SK-N-SH treated with all-trans-retinoic acid at 6 μM for 48 hours (cell line): ENCODE measurements at regions not wholly inside any gene's neighbourhood (a gene's known extent, or its start where the extent isn't known, plus 50 kb on each side); places are given as distances from the start of the nearest gene placed in this dataset.

Experiments used
- ATAC-seq: fragments of 200-7000 bp; cut with Tn5 transposase; 3 replicates; pipeline ENCODE4 v1.9.1; 2020; ENCODE audit warnings: mild to moderate bottlenecking, moderate library complexity
- ARNTL ChIP-seq: fragments of 450-650 bp; formaldehyde crosslinking; IDR thresholded peaks from 2 replicates; pipeline ENCODE4 v1.5.0; 2020; ENCODE audit warnings: low read depth, mild to moderate bottlenecking, moderate library complexity, borderline replicate concordance
- BACH2 ChIP-seq: fragments of 250-450 bp; sonication (Bioruptor Pico); IDR thresholded peaks from 2 replicates; pipeline ENCODE4 v1.9.0; 2021; ENCODE audit warnings: mild to moderate bottlenecking, borderline replicate concordance
- CSDC2 ChIP-seq: fragments of 250-450 bp; sonication (Bioruptor Pico); IDR thresholded peaks from 2 replicates; pipeline ENCODE4 v1.5.0; 2020; ENCODE audit warnings: mild to moderate bottlenecking, moderate library complexity
- ESRRG ChIP-seq: fragments of 250-450 bp; sonication (Bioruptor Pico); IDR thresholded peaks from 2 replicates; pipeline ENCODE4 v1.6.1; 2021; ENCODE audit warnings: mild to moderate bottlenecking
- GLIS3 ChIP-seq: fragments of 250-450 bp; sonication (Bioruptor Pico); IDR thresholded peaks from 2 replicates; pipeline ENCODE4 v1.5.0; 2020; ENCODE audit warnings: mild to moderate bottlenecking, moderate library complexity
- ISL1 ChIP-seq: fragments of 250-450 bp; sonication (Bioruptor Pico); IDR thresholded peaks from 2 replicates; pipeline ENCODE4 v2.1.2; 2022; ENCODE audit warnings: mild to moderate bottlenecking, moderate library complexity
- OSR1 ChIP-seq: fragments of 250-450 bp; sonication (Bioruptor Pico); IDR thresholded peaks from 2 replicates; pipeline ENCODE4 v1.8.0; 2022; ENCODE audit warnings: moderate library complexity, mild to moderate bottlenecking, inconsistent platforms
- PPARA ChIP-seq: fragments of 250-450 bp; sonication (Bioruptor Pico); IDR thresholded peaks from 2 replicates; pipeline ENCODE4 v1.5.0; 2020; ENCODE audit warnings: mild to moderate bottlenecking, borderline replicate concordance
- RARB ChIP-seq: fragments of 250-450 bp; sonication (Bioruptor Pico); IDR thresholded peaks from 2 replicates; pipeline ENCODE4 v1.8.0; 2021; ENCODE audit warnings: mild to moderate bottlenecking, moderate library complexity
- SNAI2 ChIP-seq: fragments of 250-450 bp; sonication (Bioruptor Pico); IDR thresholded peaks from 2 replicates; pipeline ENCODE4 v1.5.0; 2020; ENCODE audit warnings: mild to moderate bottlenecking, moderate library complexity
- TCF4 ChIP-seq: fragments of 250-450 bp; sonication (Bioruptor Pico); IDR thresholded peaks from 2 replicates; pipeline ENCODE4 v1.8.0; 2021; ENCODE audit warnings: mild to moderate bottlenecking, moderate library complexity, borderline replicate concordance
- TOX ChIP-seq: fragments of 250-450 bp; sonication (Bioruptor Pico); IDR thresholded peaks from 2 replicates; pipeline ENCODE4 v1.8.0; 2021; ENCODE audit warnings: mild to moderate bottlenecking, moderate library complexity, borderline replicate concordance
- ZC3H10 ChIP-seq: fragments of 250-450 bp; sonication (Bioruptor Pico); IDR thresholded peaks from 2 replicates; pipeline ENCODE4 v1.5.1; 2021; ENCODE audit warnings: mild to moderate bottlenecking, moderate library complexity
- ZFP3 ChIP-seq: fragments of 250-450 bp; sonication (Bioruptor Pico); IDR thresholded peaks from 2 replicates; pipeline ENCODE4 v1.5.0; 2020; ENCODE audit warnings: mild to moderate bottlenecking, moderate library complexity
- ZFP30 ChIP-seq: fragments of 450-650 bp; formaldehyde crosslinking; IDR thresholded peaks from 2 replicates; pipeline ENCODE4 v1.5.0; 2022; ENCODE audit warnings: mild to moderate bottlenecking, moderate library complexity
- ZNF565 ChIP-seq: fragments of 450-650 bp; formaldehyde crosslinking; conservative IDR thresholded peaks from 2 replicates; pipeline ENCODE4 v1.5.0; 2020; ENCODE audit warnings: low read depth, mild to moderate bottlenecking, moderate library complexity
- ZNF70 ChIP-seq: fragments of 450-650 bp; formaldehyde crosslinking; IDR thresholded peaks from 2 replicates; pipeline ENCODE4 v1.5.0; 2020; ENCODE audit warnings: mild to moderate bottlenecking, moderate library complexity
- ZNF8 ChIP-seq: fragments of 450-650 bp; formaldehyde crosslinking; IDR thresholded peaks from 2 replicates; pipeline ENCODE4 v1.5.0; 2020; ENCODE audit warnings: mild to moderate bottlenecking, moderate library complexity
- TF ChIP-seq, protein P1 (sequence below): fragments of 250-450 bp; sonication (Bioruptor Pico); IDR thresholded peaks from 2 replicates; pipeline ENCODE4 v1.5.1; 2020; ENCODE audit warnings: low read depth, mild to moderate bottlenecking, moderate library complexity
- TF ChIP-seq, protein P2 (sequence below): fragments of 250-450 bp; sonication (Bioruptor Pico); IDR thresholded peaks from 2 replicates; pipeline ENCODE4 v1.5.1; 2021; ENCODE audit warnings: mild to moderate bottlenecking, moderate library complexity
- TF ChIP-seq, protein P3 (sequence below): fragments of 250-450 bp; sonication (Bioruptor Pico); IDR thresholded peaks from 2 replicates; pipeline ENCODE4 v1.8.0; 2021; ENCODE audit warnings: low read depth, mild to moderate bottlenecking, moderate library complexity, borderline replicate concordance
- TF ChIP-seq, protein P4 (sequence below): fragments of 250-450 bp; sonication (Bioruptor Pico); IDR thresholded peaks from 2 replicates; pipeline ENCODE4 v1.8.0; 2020; ENCODE audit warnings: mild to moderate bottlenecking, moderate library complexity, borderline replicate concordance
- TF ChIP-seq, protein P5 (sequence below): fragments of 250-450 bp; sonication (Bioruptor Pico); IDR thresholded peaks from 2 replicates; pipeline ENCODE4 v1.5.0; 2020; ENCODE audit warnings: mild to moderate bottlenecking, moderate library complexity

DNA sequence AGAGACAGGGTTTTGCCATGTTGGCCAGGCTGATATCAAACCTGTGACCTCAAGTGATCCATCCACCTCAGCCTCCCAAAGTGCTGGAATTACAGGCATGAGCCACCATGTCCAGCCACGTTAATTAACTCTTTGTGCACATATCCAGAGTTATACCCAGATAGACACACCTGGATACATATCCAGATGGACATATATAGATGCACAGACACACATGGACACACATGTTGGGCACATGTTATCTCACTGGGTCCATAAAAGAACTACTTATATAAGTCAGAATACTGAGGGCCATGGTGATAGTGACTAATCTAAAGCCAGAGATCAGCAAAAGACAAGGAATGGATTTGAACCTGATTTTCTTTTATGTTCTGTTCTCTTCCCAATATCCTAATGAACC is 158.6 kb downstream of the IRS1 start (continued):
- TF ChIP-seq, protein P1, sequence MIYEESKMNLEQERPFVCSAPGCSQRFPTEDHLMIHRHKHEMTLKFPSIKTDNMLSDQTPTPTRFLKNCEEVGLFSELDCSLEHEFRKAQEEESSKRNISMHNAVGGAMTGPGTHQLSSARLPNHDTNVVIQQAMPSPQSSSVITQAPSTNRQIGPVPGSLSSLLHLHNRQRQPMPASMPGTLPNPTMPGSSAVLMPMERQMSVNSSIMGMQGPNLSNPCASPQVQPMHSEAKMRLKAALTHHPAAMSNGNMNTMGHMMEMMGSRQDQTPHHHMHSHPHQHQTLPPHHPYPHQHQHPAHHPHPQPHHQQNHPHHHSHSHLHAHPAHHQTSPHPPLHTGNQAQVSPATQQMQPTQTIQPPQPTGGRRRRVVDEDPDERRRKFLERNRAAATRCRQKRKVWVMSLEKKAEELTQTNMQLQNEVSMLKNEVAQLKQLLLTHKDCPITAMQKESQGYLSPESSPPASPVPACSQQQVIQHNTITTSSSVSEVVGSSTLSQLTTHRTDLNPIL (CRISPR knock-in tag): no peak
- TF ChIP-seq PPARA (CRISPR knock-in tag): no peak
- TF ChIP-seq BACH2 (CRISPR knock-in tag): no peak
- TF ChIP-seq, protein P2, sequence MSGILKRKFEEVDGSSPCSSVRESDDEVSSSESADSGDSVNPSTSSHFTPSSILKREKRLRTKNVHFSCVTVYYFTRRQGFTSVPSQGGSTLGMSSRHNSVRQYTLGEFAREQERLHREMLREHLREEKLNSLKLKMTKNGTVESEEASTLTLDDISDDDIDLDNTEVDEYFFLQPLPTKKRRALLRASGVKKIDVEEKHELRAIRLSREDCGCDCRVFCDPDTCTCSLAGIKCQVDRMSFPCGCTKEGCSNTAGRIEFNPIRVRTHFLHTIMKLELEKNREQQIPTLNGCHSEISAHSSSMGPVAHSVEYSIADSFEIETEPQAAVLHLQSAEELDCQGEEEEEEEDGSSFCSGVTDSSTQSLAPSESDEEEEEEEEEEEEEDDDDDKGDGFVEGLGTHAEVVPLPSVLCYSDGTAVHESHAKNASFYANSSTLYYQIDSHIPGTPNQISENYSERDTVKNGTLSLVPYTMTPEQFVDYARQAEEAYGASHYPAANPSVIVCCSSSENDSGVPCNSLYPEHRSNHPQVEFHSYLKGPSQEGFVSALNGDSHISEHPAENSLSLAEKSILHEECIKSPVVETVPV: no peak
- no peak for TF ChIP-seq ZC3H10 (CRISPR knock-in tag)
- TF ChIP-seq TOX (CRISPR knock-in tag): no peak
- TF ChIP-seq TCF4: no peak
- TF ChIP-seq ZNF70 (CRISPR knock-in tag): no peak
- TF ChIP-seq ISL1 (CRISPR knock-in tag): no peak
- no peak for TF ChIP-seq ZFP30
- TF ChIP-seq, protein P3, sequence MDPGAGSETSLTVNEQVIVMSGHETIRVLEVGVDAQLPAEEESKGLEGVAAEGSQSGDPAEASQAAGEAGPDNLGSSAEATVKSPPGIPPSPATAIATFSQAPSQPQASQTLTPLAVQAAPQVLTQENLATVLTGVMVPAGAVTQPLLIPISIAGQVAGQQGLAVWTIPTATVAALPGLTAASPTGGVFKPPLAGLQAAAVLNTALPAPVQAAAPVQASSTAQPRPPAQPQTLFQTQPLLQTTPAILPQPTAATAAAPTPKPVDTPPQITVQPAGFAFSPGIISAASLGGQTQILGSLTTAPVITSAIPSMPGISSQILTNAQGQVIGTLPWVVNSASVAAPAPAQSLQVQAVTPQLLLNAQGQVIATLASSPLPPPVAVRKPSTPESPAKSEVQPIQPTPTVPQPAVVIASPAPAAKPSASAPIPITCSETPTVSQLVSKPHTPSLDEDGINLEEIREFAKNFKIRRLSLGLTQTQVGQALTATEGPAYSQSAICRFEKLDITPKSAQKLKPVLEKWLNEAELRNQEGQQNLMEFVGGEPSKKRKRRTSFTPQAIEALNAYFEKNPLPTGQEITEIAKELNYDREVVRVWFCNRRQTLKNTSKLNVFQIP: no peak

DNA sequence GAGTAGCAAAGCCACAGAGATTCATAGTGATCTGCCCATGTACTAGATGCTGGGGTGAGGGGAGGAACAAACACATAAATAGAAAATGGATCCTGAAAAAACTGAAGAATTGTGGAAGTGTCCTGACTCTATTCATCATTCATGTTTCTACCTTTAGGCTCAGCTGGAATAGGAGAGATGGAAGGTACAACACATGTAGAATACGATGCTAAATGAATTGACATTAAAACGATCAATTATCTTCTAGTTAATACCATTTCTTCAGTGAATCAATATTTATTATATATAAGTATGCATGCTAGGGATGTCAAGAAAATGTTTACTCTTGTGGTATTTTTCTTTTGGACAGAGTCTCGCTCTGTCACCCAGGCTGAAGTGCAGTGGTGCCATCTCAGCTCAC is 159.1 kb downstream of the IRS1 start:
- no peak for ATAC-seq
- TF ChIP-seq GLIS3 (CRISPR knock-in tag): no peak
- no peak for TF ChIP-seq BACH2 (CRISPR knock-in tag)
- TF ChIP-seq OSR1: no peak
- TF ChIP-seq ZNF8 (CRISPR knock-in tag): no peak
- no peak for TF ChIP-seq CSDC2 (CRISPR knock-in tag)

DNA sequence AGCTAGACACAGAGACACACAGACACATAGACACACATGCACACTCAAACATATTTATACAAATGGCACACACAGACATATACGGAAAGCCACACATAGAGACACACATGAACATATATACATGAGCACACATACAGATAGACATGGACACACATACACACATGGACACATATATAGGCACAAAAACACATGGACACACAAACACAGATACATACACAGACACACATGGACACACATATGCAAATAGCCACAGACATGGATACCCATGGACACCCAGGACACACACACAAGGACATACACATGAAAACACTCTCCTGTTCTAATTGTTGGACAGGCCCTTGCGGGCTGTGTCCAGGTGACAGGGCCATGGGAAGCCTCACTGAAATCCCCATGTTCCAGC is 160.1 kb downstream of the IRS1 start:
- ATAC-seq: no peak
- TF ChIP-seq, protein P4, sequence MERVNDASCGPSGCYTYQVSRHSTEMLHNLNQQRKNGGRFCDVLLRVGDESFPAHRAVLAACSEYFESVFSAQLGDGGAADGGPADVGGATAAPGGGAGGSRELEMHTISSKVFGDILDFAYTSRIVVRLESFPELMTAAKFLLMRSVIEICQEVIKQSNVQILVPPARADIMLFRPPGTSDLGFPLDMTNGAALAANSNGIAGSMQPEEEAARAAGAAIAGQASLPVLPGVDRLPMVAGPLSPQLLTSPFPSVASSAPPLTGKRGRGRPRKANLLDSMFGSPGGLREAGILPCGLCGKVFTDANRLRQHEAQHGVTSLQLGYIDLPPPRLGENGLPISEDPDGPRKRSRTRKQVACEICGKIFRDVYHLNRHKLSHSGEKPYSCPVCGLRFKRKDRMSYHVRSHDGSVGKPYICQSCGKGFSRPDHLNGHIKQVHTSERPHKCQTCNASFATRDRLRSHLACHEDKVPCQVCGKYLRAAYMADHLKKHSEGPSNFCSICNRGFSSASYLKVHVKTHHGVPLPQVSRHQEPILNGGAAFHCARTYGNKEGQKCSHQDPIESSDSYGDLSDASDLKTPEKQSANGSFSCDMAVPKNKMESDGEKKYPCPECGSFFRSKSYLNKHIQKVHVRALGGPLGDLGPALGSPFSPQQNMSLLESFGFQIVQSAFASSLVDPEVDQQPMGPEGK: no peak
- TF ChIP-seq ZFP3 (CRISPR knock-in tag): no peak
- TF ChIP-seq SNAI2 (CRISPR knock-in tag): no peak
- TF ChIP-seq, protein P1 (CRISPR knock-in tag): no peak
- no peak for TF ChIP-seq ESRRG (CRISPR knock-in tag)
- TF ChIP-seq GLIS3 (CRISPR knock-in tag): no peak
- TF ChIP-seq ZNF565 (CRISPR knock-in tag): no peak
- TF ChIP-seq ZNF8 (CRISPR knock-in tag): no peak
- no peak for TF ChIP-seq ARNTL (CRISPR knock-in tag)
- TF ChIP-seq ZFP30: no peak
- TF ChIP-seq ZC3H10 (CRISPR knock-in tag): no peak
- no peak for TF ChIP-seq ZNF70 (CRISPR knock-in tag)
- TF ChIP-seq RARB: no peak
- TF ChIP-seq TOX (CRISPR knock-in tag): no peak
- TF ChIP-seq BACH2 (CRISPR knock-in tag): no peak
- TF ChIP-seq TCF4: no peak
- TF ChIP-seq PPARA (CRISPR knock-in tag): no peak
- TF ChIP-seq, protein P2: no peak
- TF ChIP-seq, protein P5, sequence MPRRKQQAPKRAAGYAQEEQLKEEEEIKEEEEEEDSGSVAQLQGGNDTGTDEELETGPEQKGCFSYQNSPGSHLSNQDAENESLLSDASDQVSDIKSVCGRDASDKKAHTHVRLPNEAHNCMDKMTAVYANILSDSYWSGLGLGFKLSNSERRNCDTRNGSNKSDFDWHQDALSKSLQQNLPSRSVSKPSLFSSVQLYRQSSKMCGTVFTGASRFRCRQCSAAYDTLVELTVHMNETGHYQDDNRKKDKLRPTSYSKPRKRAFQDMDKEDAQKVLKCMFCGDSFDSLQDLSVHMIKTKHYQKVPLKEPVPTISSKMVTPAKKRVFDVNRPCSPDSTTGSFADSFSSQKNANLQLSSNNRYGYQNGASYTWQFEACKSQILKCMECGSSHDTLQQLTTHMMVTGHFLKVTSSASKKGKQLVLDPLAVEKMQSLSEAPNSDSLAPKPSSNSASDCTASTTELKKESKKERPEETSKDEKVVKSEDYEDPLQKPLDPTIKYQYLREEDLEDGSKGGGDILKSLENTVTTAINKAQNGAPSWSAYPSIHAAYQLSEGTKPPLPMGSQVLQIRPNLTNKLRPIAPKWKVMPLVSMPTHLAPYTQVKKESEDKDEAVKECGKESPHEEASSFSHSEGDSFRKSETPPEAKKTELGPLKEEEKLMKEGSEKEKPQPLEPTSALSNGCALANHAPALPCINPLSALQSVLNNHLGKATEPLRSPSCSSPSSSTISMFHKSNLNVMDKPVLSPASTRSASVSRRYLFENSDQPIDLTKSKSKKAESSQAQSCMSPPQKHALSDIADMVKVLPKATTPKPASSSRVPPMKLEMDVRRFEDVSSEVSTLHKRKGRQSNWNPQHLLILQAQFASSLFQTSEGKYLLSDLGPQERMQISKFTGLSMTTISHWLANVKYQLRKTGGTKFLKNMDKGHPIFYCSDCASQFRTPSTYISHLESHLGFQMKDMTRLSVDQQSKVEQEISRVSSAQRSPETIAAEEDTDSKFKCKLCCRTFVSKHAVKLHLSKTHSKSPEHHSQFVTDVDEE (CRISPR knock-in tag): no peak
- no peak for TF ChIP-seq OSR1
